ENCODE measurements at regions not wholly inside any gene's neighbourhood (a gene's known extent, or its start where the extent isn't known, plus 50 kb on each side); places are given as distances from the start of the nearest gene placed in this dataset.
A peak's percentile ranks its signal among the peaks of the same experiment; 100 is the strongest.
"Not testable (repeated sequence)": the region's sequence is repeated elsewhere in the genome, so short reads cannot be mapped to it uniquely, and the experiment has no call there.

DNA sequence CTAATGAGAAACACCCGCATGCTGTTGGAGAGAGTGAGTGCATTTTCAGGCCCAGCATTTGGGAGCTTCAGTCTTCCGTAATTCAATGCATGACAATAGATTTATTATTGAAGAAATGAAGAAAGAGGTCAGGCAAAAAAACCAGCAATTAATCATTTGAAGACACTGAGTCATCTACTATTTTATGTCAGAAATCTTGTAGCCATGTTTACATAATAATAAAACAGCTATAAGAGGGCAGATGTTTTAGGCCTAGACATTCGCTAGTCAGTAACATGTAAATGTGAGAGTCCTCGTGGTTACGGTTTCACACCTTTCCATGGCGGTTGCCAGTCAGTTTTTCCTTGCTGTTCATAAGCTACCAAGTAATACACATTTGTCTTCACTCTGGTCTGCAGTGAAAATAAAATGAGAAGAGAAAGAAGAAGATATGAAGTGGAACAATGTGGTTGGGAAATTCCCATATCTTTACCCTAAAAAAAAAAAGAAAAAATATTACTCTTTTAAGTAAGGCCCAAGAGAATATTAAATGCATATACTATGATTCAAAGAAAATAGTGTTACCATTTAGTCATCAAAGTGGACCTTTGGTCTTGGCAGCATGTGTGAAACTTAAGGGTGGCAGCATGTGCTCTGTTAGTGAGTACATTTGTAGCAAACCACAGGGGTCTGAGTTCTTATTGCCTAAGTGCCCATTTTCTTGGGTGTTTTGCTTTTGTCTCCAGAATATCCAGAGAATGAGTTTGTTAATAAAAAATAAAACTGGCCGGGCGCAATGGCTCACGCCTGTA, 140.5 kb upstream of the TBL1XR1 start:
- Histone ChIP-seq H3K4me1 (peaks cover 32 to 57% (median 47%) of the 10 kb centered on the region in 4 donors), H3K27me3 (no peaks in the 10 kb centered on the region), H3K36me3 (no peaks in the 10 kb centered on the region), H3K9me3 (no peaks in the 10 kb centered on the region), H3K4me3 (no peak overlapping the region), H3K27ac (replicated peaks in 1 of 4) (peak overlapping the region; percentile 3 to 35 (median 15))
- no peak for TF ChIP-seq POLR2AphosphoS5 (IDR thresholded peaks at IDR 0.05)
- TF ChIP-seq POLR2A (IDR thresholded peaks at IDR 0.05; ENCODE audit: low read depth): no peak
- no peak for TF ChIP-seq EP300 (IDR thresholded peaks at IDR 0.05)
- TF ChIP-seq, protein P1, sequence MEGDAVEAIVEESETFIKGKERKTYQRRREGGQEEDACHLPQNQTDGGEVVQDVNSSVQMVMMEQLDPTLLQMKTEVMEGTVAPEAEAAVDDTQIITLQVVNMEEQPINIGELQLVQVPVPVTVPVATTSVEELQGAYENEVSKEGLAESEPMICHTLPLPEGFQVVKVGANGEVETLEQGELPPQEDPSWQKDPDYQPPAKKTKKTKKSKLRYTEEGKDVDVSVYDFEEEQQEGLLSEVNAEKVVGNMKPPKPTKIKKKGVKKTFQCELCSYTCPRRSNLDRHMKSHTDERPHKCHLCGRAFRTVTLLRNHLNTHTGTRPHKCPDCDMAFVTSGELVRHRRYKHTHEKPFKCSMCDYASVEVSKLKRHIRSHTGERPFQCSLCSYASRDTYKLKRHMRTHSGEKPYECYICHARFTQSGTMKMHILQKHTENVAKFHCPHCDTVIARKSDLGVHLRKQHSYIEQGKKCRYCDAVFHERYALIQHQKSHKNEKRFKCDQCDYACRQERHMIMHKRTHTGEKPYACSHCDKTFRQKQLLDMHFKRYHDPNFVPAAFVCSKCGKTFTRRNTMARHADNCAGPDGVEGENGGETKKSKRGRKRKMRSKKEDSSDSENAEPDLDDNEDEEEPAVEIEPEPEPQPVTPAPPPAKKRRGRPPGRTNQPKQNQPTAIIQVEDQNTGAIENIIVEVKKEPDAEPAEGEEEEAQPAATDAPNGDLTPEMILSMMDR (IDR thresholded peaks at IDR 0.05): no peak
- intact Hi-C loops (cut with DNase I): no loop called here
- DNase-seq (ENCODE audit: extremely low spot score): no peak
- 79% methylated on average over 9 of the region's 9 CpGs for WGBS

DNA sequence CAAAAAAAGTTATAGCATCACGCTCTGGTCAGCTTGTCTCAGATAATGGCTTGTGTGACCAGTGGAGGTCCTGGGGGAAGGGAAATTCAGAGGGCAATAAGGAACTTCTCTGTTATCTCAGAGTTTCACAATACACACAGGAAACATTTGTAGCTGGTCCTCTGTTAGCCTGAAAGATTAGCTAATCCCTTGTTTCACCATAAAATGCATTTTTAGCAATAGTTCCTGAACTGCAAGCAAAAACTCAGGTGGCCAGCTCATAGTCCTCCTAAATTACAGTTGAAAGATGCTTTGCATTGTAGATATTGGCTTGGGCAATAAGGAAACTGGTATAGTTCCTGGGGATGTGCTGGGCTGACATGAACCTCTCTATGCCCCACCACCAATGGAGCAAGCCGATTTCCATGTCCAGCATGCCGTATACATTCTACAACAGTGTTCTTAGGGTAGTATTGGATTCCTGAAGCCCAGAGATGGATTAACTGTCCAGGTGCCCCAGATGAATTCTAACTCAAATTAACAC, 141.5 kb upstream of the TBL1XR1 start:
- Histone ChIP-seq H3K36me3 (no peaks in the 10 kb centered on the region), H3K9me3 (no peaks in the 10 kb centered on the region), H3K27ac (replicated peaks in 1 of 4) (peak overlapping the region in 1 of 4 donors; percentile 30), H3K4me3 (no peak overlapping the region), H3K4me1 (peaks cover 40 to 61% (median 50%) of the 10 kb centered on the region in 4 donors), H3K27me3 (no peaks in the 10 kb centered on the region)
- TF ChIP-seq EP300 (IDR thresholded peaks at IDR 0.05): no peak
- no peak for TF ChIP-seq POLR2A (IDR thresholded peaks at IDR 0.05; ENCODE audit: low read depth)
- TF ChIP-seq, protein P1 (IDR thresholded peaks at IDR 0.05): no peak
- no peak for TF ChIP-seq POLR2AphosphoS5 (IDR thresholded peaks at IDR 0.05)
- DNase-seq (ENCODE audit: extremely low spot score): no peak
- intact Hi-C loops (cut with DNase I): no loop called here
- WGBS: 80% methylated on average over 3 of the region's 3 CpGs

DNA sequence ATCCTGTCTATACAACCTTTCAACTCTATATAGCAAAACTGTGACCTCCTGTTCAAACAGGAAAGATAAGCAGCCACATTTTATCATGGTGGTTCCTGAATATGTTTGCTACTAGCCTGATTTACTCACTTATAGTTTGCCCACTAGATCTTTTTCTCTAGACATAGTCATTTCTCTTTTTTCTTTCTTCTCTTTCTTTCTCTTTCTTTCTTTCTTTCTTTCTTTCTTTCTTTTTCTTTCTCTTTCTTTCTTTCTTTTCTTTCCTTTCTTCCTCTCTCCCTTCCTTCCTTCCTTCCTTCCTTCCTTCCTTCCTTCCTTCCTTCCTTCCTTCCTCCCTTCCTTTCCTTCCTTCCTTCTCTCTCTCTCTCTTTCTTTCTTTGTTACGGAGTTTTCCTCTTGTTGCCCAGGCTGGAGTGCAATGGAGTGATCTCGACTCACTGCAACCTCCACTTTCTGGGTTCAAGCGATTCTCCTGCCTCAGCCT, 142.0 kb upstream of the TBL1XR1 start:
- intact Hi-C loops (cut with DNase I); H3K27me3 ChIP-seq; DNase-seq (ENCODE audit: extremely low spot score); H3K9me3 ChIP-seq; H3K4me3 ChIP-seq; H3K36me3 ChIP-seq: not testable (repeated sequence)
- 60% methylated on average over 3 of the region's 3 CpGs for WGBS
- Histone ChIP-seq H3K4me1 (peaks cover 38 to 61% (median 49%) of the 10 kb centered on the region in 4 donors), H3K27ac (replicated peaks in 1 of 4) (peak overlapping the region in 1 of 4 donors; percentile 30)

DNA sequence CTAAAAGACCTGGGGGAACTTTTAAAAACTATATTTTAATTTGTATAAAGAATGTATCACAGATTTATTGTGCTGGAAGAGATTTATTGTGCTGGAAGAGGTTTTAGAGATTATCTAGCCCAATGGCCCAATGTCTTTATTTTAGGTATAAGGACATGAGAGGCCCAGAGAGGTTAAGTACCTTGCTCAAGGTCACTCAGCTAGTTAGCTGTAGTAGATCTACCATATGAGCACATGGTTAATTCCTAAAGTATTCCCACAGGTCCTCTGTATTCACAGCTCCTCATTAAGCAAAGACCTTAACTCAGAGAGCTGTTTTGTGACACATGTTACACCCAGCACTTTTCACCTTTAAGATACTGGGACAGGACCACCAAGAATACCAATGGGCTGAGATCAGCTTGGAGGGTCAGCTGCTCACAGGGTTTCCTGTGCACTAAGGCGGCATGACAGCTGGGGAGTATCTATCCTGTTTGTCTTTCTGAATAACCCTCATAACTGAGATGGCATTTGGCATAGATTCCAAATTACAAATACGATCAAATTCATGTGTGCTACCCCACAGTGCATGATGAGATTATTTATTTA, 143.1 kb upstream of the TBL1XR1 start:
- H3K4me1 ChIP-seq: peaks cover 40 to 71% (median 51%) of the 10 kb centered on the region in 4 donors

More for the DNA sequence above, 143.1 kb upstream of the TBL1XR1 start:
- Histone ChIP-seq H3K36me3 (no peaks in the 10 kb centered on the region), H3K27ac (replicated peaks in 1 of 4) (no peak overlapping the region), H3K9me3 (no peaks in the 10 kb centered on the region), H3K4me3 (no peak overlapping the region), H3K27me3 (no peaks in the 10 kb centered on the region)
- 94% methylated on average over 2 of the region's 2 CpGs for WGBS
- TF ChIP-seq EP300 (IDR thresholded peaks at IDR 0.05): no peak
- TF ChIP-seq POLR2A (IDR thresholded peaks at IDR 0.05; ENCODE audit: low read depth): no peak
- TF ChIP-seq, protein P1 (IDR thresholded peaks at IDR 0.05): no peak
- no peak for TF ChIP-seq POLR2AphosphoS5 (IDR thresholded peaks at IDR 0.05)
- DNase-seq (ENCODE audit: extremely low spot score): no peak
- intact Hi-C loops (cut with DNase I): loop anchor here (5.0 kb wide), 1 partner anchor 143 kb away; the partner anchor contains the start of gene TBL1XR1
